ENCODE measurements at regions not wholly inside any gene's neighbourhood (a gene's known extent, or its start where the extent isn't known, plus 50 kb on each side); places are given as distances from the start of the nearest gene placed in this dataset.

GRCh38 chr4:174120446-174121295, 162.8 kb downstream of the FBXO8 start:
- DNase-seq (ENCODE audit: low spot score), result peak; percentile 46

GRCh38 chr4:174119830-174120229, 163.6 kb downstream of the FBXO8 start:
- DNase-seq (ENCODE audit: low spot score), result no peak

DNA sequence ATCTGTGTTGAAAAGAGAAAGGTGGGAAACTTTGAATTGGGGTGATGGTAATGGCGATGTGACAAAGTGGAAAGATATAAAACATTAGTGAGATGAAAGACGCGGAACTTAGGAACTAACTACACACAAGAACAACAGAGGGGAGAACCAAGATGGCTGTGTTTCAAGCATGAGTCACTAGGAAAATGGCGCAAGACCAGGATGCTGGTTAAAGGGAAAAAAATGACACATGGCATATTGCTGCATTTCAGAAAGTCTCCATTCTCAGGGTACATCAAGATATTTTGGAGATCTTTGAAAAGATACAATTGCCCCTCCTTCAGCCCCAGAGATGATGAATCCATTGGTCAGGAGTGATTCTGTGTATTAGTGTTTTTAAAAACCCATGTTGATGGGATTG, 164.4 kb downstream of the FBXO8 start:
- DNase-seq (ENCODE audit: low spot score), result no peak

GRCh38 chr4:174118171-174118570, 165.3 kb downstream of the FBXO8 start:
- no peak for DNase-seq (ENCODE audit: low spot score)

GRCh38 chr4:174117445-174117844, 166.0 kb downstream of the FBXO8 start:
- no peak for DNase-seq (ENCODE audit: low spot score)

GRCh38 chr4:174116021-174116420, 167.4 kb downstream of the FBXO8 start:
- DNase-seq (ENCODE audit: low spot score), result no peak

- DNase-seq (ENCODE audit: low spot score), result no peak
Observed at GRCh38 chr4:174111422-174111821, 172.0 kb downstream of the FBXO8 start.

- DNase-seq (ENCODE audit: low spot score), result no peak
Observed at GRCh38 chr4:174110180-174110579, 173.3 kb downstream of the FBXO8 start.

GRCh38 chr4:174107746-174108354, 175.6 kb downstream of the FBXO8 start:
- DNase-seq (ENCODE audit: low spot score), result no peak

- no peak for DNase-seq (ENCODE audit: low spot score)
Observed at GRCh38 chr4:174105202-174105601, 178.3 kb downstream of the FBXO8 start.

DNA sequence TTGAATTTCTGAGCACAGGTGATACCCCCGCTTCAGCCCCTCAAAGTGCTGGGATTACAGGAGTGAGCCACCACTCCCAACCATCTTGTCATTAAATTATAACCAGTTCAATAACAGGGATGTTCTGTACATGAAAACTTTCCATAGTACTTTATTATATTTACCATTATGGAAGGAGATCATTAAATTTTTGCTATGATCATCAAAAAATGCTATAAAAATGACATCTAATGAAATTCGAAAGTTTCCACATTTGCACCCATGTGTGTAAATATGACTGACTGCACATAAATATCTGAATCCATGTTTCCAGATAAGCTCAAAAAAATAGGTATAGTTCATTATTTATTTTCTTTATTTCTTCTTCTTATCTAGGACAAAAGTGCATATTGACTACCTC, 182.6 kb downstream of the FBXO8 start:
- no peak for DNase-seq (ENCODE audit: low spot score)

GRCh38 chr4:174099712-174100111, 183.8 kb downstream of the FBXO8 start:
- no peak for DNase-seq (ENCODE audit: low spot score)

DNA sequence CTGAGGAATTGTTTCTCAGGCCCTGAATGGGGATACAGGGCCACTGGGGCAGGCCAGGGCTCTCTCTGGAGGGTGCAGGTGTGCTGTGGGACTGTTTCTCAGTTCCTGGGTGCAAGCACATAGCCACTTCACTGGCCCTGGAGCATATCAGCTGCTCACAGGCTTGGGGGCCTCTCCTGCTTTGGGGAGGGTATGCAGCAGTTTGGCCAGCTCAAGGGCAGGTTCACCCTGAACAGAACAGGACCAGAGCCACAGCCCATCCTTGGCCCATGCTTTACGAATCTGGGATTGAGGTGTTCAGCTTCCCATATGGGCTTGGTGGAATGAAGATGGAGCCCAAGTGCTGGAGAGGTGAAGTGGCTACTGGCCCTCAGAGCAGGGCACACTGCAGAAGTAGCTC, 186.5 kb downstream of the FBXO8 start:
- DNase-seq (ENCODE audit: low spot score), result no peak

DNA sequence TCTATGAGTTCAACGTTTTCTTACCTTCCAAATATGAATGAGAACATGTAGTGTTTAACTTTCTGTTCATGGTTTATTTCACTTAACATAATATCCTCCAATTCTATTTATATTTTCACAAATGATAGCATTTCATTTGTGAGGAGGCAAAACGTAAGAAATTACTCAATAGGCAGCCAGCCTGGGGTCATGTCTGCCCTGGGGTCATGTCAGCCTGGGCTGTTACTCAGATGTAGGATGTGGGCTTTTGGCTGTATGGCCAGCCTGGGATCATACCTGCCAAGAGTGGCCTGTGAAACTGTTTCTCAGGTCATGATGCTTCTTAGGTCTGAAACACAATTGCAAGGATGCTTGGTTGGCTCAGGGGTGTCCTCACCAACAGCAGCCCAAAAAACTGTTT, 187.0 kb downstream of the FBXO8 start:
- DNase-seq (ENCODE audit: low spot score), result no peak

- no peak for DNase-seq (ENCODE audit: low spot score)
Observed at GRCh38 chr4:174091130-174091529, 192.3 kb downstream of the FBXO8 start.

GRCh38 chr4:174089711-174090110, 193.8 kb downstream of the FBXO8 start:
- DNase-seq (ENCODE audit: low spot score), result no peak

DNA sequence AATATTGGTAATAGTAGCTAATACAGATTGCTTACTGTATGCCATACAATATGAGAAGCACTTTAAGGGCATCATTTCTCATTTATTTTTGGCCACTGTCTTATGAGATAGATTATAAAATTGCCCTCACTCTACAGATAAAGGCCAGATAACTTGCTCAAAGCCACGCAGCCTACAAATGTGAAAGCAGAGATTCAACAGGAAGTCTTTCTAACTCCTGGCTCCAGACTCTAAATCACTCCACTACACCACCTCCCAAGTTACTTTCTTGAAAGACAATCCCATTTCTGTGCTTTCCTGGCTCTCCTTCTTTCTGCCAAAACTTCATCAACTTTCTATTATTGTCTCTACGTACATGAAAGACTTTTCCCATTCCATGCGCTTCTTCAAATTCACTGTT, 194.7 kb downstream of the FBXO8 start:
- no peak for DNase-seq (ENCODE audit: low spot score)

DNA sequence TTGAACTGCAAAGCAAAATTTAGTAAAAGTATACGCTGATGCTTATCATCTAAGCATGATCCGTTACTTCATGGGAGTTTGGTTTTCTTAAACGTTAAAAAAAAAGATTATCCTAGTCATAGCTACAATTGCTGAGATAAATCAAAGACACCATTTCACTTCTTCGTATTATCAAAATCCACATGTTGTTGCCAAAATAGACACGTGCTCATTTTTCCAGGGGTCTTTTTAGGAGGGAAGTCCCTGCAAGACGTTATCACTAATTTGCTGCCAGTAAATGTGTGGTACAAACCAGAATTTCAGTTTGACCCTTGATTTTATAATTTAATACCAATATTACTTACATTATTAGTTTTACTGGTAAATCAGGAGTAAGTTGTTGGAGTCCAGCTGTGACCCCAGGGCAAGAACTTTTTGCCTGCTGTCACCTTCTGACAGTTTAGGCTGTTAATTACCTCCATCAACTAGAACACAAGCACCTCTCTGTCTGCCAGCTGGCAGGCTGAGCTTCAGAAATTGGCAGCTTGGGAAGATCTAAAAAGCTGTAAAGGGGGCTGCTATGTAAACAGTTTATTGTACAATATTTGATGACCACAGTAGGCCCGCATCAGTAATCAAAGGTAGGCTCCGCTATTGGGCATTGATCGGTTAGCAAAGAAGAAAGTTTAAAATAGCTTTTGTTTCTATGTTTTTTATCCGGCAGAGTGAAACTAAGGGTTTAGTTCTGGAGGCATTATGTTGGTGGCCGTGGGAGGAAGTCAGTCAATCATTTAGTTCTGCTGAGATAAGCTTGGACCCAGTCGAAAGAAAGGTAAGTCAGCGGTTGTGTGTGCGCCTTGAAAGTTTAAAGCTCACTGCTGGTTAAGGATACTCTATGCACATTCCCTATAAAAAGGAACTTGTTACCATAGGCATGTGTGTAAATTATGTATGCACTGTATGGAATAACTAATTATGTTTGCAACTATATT, 196.4 kb downstream of the FBXO8 start:
- DNase-seq (ENCODE audit: low spot score), result no peak

- no peak for DNase-seq (ENCODE audit: low spot score)
Observed at GRCh38 chr4:174084981-174085380, 198.5 kb downstream of the FBXO8 start.

DNA sequence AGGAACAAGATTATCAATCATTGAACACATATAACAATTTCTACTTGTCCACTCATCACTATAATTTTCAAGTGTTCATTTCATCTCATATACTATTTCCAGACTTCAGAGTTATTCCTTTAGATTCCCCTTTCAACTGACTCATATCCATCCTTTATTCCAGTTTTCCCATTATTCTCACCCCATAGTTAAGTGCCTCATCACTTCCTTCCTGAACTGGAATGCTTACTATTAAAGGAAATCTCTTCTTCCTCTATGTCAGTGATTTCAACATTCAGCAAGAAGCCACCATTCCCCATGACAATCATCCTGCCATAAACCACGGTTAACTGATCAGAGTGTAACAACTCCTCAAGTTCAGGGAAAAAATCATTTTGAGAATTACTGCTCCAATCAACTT, 198.9 kb downstream of the FBXO8 start:
- DNase-seq (ENCODE audit: low spot score), result no peak

DNA sequence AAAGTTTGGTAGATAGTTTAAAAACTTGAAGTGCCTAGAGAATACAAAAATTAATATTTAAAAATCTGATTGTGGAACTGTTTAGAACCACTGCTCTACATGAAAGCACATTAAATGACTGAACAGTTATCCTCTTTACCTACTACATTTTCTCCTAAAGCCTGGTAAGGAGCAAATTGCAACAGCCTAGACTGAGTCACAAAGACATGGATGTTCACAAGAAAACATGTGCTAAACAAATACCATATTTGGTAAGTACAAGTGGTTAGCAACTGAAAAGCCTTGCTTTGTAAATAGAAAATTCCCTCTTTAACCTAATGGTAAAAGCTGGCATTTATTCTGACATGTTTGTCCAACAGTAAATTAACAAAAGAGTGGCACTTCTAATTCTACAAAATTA, 203.1 kb downstream of the FBXO8 start:
- DNase-seq (ENCODE audit: low spot score), result no peak

DNA sequence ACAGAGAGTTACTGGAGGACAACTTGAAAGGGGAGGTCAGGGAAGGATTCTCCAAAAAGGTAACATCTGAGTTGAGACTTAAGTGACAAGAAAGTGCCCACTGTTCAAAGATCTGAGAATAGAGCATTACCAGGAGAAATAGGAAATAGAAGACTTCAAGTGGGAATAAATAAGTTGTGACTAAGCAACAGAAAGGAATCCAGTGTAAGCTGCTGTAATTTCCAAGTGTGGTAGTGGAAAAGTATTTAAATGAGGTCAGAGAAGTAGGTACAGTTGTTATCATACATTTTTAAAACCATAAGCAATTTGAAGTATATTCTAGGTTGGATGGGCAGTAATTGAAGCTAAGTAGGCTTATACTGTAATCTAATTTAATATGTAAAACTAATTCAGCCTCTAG, 211.9 kb downstream of the FBXO8 start:
- DNase-seq (ENCODE audit: low spot score), result no peak
